H1 (cell line): ENCODE measurements at regions not wholly inside any gene's neighbourhood (a gene's known extent, or its start where the extent isn't known, plus 50 kb on each side); places are given as distances from the start of the nearest gene placed in this dataset.

Experiments used
- CEBPB ChIP-seq: IDR thresholded peaks from 2 replicates; pipeline ENCODE4 v1.6.1; 2012; ENCODE audit warnings: low read depth, low read length
- CHD2 ChIP-seq: IDR thresholded peaks from 2 replicates; pipeline ENCODE4 v1.6.1; 2012; ENCODE audit warnings: low read length, improper control_type of control experiment
- KDM1A ChIP-seq: fragments of 200-600, 300-600 bp; sonication (generic); IDR thresholded peaks from 2 replicates; pipeline ENCODE4 v1.7.1; 2016; ENCODE audit warnings: mild to moderate bottlenecking, low read length, borderline replicate concordance
- POLR2A ChIP-seq, 2 experiments: IDR thresholded peaks; 1 replicate in 1 of 2; 2 replicates in 1 of 2; pipeline ENCODE4 v1.6.1; 2011; ENCODE audit warnings: low read depth in 2 of 2, low read length in 2 of 2, mild to moderate bottlenecking in 2 of 2; ENCODE audit errors: control extremely low read depth in 1 of 2
- SP1 ChIP-seq: IDR thresholded peaks from 2 replicates; pipeline ENCODE4 v1.6.1; 2011; ENCODE audit warnings: low read depth, low read length
- TCF12 ChIP-seq: IDR thresholded peaks from 2 replicates; pipeline ENCODE4 v1.6.1; 2011; ENCODE audit warnings: low read depth, mild to moderate bottlenecking, low read length
- TF ChIP-seq, protein P1 (sequence below), 3 experiments: IDR thresholded peaks; 1 replicate in 2 of 3; 2 replicates in 1 of 3; pipeline versions ENCODE4 v1.5.1 to v1.6.1; 2011; ENCODE audit warnings: low read length in 3 of 3, mild to moderate bottlenecking in 3 of 3, inconsistent platforms in 2 of 3, low read depth in 1 of 3, moderate library complexity in 1 of 3; ENCODE audit not compliant: insufficient read depth in 1 of 3; ENCODE audit errors: control extremely low read depth in 1 of 3

GRCh38 chr7:118664498-118664897 lies 440.0 kb downstream of the ANKRD7 start:
- TF ChIP-seq POLR2A (IDR thresholded peaks at IDR 0.05; ENCODE audit: control extremely low read depth in 1 of 2, low read depth in 2 of 2, low read length in 2 of 2) (no peak), TCF12 (no peak), KDM1A (no peak), CEBPB (no peak), CHD2 (no peak), SP1 (no peak)
- TF ChIP-seq, protein P1, sequence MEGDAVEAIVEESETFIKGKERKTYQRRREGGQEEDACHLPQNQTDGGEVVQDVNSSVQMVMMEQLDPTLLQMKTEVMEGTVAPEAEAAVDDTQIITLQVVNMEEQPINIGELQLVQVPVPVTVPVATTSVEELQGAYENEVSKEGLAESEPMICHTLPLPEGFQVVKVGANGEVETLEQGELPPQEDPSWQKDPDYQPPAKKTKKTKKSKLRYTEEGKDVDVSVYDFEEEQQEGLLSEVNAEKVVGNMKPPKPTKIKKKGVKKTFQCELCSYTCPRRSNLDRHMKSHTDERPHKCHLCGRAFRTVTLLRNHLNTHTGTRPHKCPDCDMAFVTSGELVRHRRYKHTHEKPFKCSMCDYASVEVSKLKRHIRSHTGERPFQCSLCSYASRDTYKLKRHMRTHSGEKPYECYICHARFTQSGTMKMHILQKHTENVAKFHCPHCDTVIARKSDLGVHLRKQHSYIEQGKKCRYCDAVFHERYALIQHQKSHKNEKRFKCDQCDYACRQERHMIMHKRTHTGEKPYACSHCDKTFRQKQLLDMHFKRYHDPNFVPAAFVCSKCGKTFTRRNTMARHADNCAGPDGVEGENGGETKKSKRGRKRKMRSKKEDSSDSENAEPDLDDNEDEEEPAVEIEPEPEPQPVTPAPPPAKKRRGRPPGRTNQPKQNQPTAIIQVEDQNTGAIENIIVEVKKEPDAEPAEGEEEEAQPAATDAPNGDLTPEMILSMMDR (IDR thresholded peaks at IDR 0.05; ENCODE audit: control extremely low read depth in 1 of 3, insufficient read depth in 1 of 3, low read depth in 1 of 3, low read length in 3 of 3): no peak
